ENCODE measurements at regions not wholly inside any gene's neighbourhood (a gene's known extent, or its start where the extent isn't known, plus 50 kb on each side); places are given as distances from the start of the nearest gene placed in this dataset.

GRCh38 chr5:5551499-5551898 lies 129.0 kb downstream of the ICE1 start:
- Histone ChIP-seq H3K4me1 (no peaks in the 10 kb centered on the region), H3K27ac (no peak overlapping the region), H3K9me3 (no peaks in the 10 kb centered on the region), H3K4me3 (no peak overlapping the region), H3K27me3 (no peaks in the 10 kb centered on the region), H3K36me3 (no peaks in the 10 kb centered on the region)
- DNase-seq, result no peak
- no peak for TF ChIP-seq POLR2A (IDR thresholded peaks at IDR 0.05)
- TF ChIP-seq CTCF (IDR thresholded peaks at IDR 0.05), result no peak

- no peak for DNase-seq
- Histone ChIP-seq H3K4me1 (no peaks in the 10 kb centered on the region), H3K4me3 (no peak overlapping the region), H3K36me3 (no peaks in the 10 kb centered on the region), H3K9me3 (no peaks in the 10 kb centered on the region), H3K27me3 (no peaks in the 10 kb centered on the region), H3K27ac (no peak overlapping the region)
- TF ChIP-seq CTCF (IDR thresholded peaks at IDR 0.05) (no peak), POLR2A (IDR thresholded peaks at IDR 0.05) (no peak)
Observed at GRCh38 chr5:5546408-5546807, 123.9 kb downstream of the ICE1 start.

GRCh38 chr5:5544094-5544663 lies 121.7 kb downstream of the ICE1 start:
- Histone ChIP-seq H3K4me3 (no peak overlapping the region), H3K9me3 (no peaks in the 10 kb centered on the region), H3K36me3 (no peaks in the 10 kb centered on the region), H3K4me1 (no peaks in the 10 kb centered on the region), H3K27ac (no peak overlapping the region), H3K27me3 (no peaks in the 10 kb centered on the region)
- no peak for TF ChIP-seq POLR2A (IDR thresholded peaks at IDR 0.05)
- no peak for TF ChIP-seq CTCF (IDR thresholded peaks at IDR 0.05)
- no peak for DNase-seq

GRCh38 chr5:5542654-5543053 lies 120.2 kb downstream of the ICE1 start:
- no peak for TF ChIP-seq POLR2A (IDR thresholded peaks at IDR 0.05)
- TF ChIP-seq CTCF (IDR thresholded peaks at IDR 0.05), result no peak
- DNase-seq, result no peak

GRCh38 chr5:5540065-5540464 lies 117.6 kb downstream of the ICE1 start:
- Histone ChIP-seq H3K4me1 (no peaks in the 10 kb centered on the region), H3K36me3 (no peaks in the 10 kb centered on the region), H3K9me3 (no peaks in the 10 kb centered on the region), H3K27me3 (no peaks in the 10 kb centered on the region), H3K4me3 (no peak overlapping the region), H3K27ac (no peak overlapping the region)
- no peak for DNase-seq
- no peak for TF ChIP-seq CTCF (IDR thresholded peaks at IDR 0.05)

More at GRCh38 chr5:5542654-5543053, 120.2 kb downstream of the ICE1 start:
- H3K9me3 ChIP-seq, result no peaks in the 10 kb centered on the region
- no peak overlapping the region for H3K4me3 ChIP-seq
- H3K27ac ChIP-seq, result no peak overlapping the region
- H3K36me3 ChIP-seq, result no peaks in the 10 kb centered on the region
- no peaks in the 10 kb centered on the region for H3K4me1 ChIP-seq
- H3K27me3 ChIP-seq, result no peaks in the 10 kb centered on the region

All from Peyer's patch (tissue), 4 donors.